ENCODE measurements at regions not wholly inside any gene's neighbourhood (a gene's known extent, or its start where the extent isn't known, plus 50 kb on each side); places are given as distances from the start of the nearest gene placed in this dataset.
"Not testable (repeated sequence)": the region's sequence is repeated elsewhere in the genome, so short reads cannot be mapped to it uniquely, and the experiment has no call there.

- no peak for DNase-seq
Observed at GRCh38 chr22:22946131-22946530, 58.5 kb downstream of the IGLL5 start.

DNA sequence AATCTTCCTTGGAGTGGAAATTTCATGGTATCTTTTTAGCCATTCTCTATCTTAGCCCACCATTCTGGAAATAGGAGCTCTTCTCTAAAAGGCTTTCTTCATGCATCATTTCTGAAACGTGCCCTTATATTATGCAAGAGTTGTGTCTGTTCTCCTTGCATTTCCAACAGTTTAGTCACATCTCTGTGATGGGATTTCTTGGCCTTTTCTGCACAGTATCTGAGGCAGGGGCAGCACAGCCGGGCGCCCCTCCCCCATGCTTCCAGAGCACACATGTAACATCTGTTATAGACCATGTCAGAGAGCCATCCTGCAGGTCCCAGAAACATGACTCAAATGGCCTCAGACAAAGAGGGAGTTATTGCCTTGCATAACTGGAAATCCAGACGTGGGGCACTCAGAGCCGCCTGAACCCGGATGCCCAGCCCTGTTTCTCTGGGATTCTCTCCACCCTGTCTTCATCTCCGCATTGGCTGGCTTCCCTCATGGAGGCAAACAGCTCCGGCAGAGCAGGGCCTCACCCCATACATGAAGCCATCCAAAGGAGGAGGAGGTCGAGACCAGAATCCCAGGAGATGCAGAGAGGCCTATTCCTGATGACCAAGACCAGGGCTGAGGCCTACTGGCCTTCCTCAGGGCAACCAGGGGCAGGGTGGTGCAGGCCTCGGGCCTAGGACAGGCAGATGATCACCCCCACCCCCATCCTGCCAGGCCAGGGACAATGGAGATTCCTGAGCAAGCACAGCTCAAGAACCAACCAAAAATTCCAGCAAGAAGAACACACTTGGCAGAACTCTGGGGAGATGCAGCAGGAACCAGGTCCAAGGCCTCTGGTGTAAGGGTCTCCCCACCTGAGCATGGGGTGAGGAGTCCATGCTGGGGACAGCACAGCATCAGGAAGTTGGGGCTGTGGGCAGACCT lies 61.3 kb downstream of the IGLL5 start:
- DNase-seq: no peak

GRCh38 chr22:22949953-22950352 lies 62.3 kb downstream of the IGLL5 start:
- no peak for DNase-seq

GRCh38 chr22:22951035-22951434 lies 63.4 kb downstream of the IGLL5 start:
- DNase-seq: no peak

GRCh38 chr22:22952531-22953280 lies 65.1 kb downstream of the IGLL5 start:
- no peak for DNase-seq

DNA sequence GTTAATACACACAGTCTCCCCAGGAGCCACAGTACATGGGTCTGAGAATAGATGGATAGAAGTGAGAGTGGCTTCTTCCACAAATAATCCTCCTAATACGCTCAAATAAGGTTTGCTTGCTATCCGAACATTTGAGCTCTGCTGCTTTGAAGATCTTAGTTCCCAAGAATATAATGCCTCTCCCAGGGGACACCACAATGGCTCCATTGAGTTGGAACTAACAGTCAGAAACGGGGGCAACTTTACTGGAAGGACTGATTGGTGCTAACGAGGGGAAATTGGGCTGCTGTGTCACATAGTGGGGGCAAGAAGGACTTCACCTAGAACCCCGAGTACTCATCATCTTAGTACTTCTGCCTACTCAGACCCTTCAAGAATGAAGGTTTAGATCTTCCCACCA lies 66.2 kb downstream of the IGLL5 start:
- no peak for DNase-seq

DNA sequence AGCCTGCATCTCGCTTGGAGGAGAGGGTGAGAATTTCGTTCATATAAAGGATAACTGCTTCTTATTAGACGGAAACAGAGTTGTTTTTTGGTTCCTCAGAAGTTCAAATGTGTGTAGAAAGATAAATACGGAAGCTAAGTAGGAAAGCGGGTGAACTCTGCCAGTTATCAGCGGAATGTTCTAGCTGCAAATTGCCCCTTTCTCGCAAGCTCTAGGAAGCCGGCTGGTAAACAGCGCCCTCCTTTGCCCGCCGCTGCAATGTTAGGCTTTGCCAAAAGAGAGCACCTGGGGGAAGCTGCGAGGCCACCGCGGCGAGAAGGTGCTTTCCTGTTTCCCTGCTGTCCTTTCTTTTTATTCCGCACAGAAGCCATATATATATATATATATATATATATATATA lies 67.0 kb downstream of the IGLL5 start:
- peak; percentile 61 for DNase-seq

DNA sequence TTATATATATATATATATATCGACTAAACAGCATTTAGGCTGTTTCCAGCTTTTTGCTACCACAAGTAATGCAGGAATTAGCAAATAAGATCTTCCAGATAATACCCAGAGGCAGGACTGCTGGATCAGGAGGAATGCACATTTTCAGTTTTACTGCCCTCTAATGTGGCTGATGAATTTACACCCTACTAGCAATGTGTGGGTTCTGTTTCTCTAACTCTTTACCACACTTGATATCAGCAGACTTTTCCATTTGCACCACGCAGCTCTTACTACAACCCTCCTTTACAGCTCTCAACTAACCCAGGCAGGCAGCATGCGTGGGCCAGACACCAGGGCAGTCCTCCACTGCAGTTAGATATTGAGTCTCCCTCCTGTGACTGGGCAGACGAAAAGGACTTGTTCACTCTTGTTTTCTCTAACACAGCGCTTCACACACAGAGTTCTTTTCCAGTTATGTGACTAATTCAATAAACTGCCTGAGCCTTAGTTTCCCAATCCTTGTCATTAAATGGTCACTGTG lies 67.7 kb downstream of the IGLL5 start:
- no peak for DNase-seq

GRCh38 chr22:22955866-22956535 lies 68.4 kb downstream of the IGLL5 start:
- DNase-seq: peak; percentile 72

- no peak for DNase-seq
Observed at GRCh38 chr22:22957090-22957489, 69.5 kb downstream of the IGLL5 start.

DNA sequence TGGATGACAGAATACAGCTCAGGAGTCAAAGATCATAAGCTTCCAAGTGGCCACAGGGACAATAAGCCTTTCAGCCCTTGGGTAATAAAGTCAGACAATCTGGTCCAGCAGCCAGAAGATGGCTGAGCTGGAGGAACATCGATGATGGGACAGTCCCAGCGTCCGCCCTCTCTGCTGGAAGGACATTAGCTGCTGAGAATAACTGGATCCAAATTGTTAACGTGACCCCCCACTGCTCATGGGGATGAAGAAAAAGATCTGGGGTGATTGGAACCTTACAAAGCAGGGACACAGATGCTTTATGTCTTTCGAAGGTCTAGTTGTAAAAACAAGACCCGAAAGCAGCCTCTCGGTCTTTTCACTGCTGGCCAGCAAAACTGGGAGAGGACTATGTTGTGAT lies 71.0 kb downstream of the IGLL5 start:
- no peak for DNase-seq

GRCh38 chr22:22959147-22959827 lies 71.7 kb downstream of the IGLL5 start:
- DNase-seq: peak; percentile 70

DNA sequence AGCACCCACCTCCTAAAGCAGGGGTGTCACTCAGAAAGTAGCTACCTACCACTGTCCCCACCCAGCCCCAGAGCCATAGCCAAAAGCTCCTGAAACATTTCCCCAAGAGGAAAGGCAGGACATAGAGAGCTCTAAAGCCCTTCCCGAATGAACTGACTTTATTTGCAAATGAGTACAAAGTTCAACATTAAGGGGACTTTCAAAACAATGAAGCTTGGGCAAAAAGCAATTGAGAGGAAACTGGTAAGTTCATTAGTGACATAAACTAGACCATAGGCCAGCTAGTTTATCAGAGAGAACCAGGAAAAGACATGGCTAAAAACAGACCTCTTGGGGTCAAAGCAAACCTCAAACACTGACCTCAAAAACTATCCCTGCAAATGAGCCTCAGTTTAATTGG lies 72.7 kb downstream of the IGLL5 start:
- DNase-seq: no peak

DNA sequence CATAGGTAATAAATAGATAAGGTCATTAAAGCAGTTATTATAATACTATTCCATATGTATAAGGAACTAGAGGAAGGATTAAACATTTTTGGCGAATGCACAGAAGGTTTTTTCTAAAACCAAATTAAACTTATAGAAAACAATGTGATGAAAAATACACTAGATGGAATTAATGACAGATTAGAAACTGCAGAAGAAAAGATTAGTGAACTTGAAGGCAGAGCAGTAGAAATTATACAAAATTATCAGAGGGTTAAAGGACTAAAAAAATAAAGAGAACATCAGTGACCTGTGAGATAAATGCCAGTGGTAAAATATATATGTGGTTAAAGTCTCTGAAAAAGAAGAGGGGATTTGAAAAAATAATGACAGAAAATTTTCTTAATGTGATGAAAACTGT lies 74.0 kb downstream of the IGLL5 start:
- no peak for DNase-seq

GRCh38 chr22:22968366-22968765 lies 80.8 kb downstream of the IGLL5 start:
- no peak for DNase-seq

- not testable (repeated sequence) for DNase-seq
Observed at GRCh38 chr22:22972605-22973004, 85.0 kb downstream of the IGLL5 start.

- no peak for DNase-seq
Observed at GRCh38 chr22:22973336-22973735, 85.7 kb downstream of the IGLL5 start.

GRCh38 chr22:22974156-22974555 lies 86.5 kb downstream of the IGLL5 start:
- DNase-seq: no peak

DNA sequence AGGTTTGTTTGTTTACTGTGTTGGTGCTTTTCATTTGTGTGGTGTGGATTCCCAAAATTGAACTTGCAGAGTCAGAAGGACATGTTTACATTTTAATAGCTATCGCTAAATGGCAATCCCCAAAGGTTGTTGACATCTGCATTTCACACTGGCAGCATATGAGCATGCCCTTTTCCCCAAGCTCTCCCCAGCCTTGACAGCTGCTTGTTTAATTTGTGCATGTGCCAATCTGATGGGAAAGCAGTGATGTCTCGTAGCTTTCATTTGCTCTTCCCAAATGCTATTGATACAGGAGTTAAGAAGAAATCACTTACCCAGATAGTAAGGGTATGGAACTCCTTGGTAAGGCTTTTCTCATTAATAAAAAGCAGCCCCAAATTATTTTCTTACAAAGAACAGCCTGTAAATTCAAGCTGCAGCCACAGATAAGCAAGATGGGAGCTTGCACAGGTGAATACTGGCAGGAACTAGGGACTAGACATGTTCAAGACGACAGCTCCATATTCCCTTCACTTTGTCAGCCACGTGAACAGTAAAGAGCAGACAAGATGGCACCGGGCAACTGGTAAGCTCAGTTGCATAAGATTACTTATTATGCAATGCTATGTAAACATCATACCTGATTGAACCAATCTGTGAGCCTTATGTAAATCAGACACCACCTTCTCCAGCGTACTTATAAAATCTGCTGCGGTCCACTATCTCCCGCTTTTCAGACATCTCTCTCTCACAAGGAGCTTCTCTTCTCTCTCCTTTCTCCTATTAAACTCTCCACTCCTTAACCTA lies 87.4 kb downstream of the IGLL5 start:
- no peak for DNase-seq

- DNase-seq: no peak
Observed at GRCh38 chr22:22976033-22976922, 88.7 kb downstream of the IGLL5 start.
